ENCODE measurements at regions not wholly inside any gene's neighbourhood (a gene's known extent, or its start where the extent isn't known, plus 50 kb on each side); places are given as distances from the start of the nearest gene placed in this dataset.

GRCh38 chr1:164452549-164452948, 106.4 kb upstream of the PBX1 start:
- TF ChIP-seq FOXM1 (IDR thresholded peaks at IDR 0.05; ENCODE audit: borderline replicate concordance, low read depth) (no peak), EP300 (IDR thresholded peaks at IDR 0.05; ENCODE audit: borderline replicate concordance) (no peak), TCF12 (IDR thresholded peaks at IDR 0.05; ENCODE audit: low read depth) (no peak), NFIC (IDR thresholded peaks at IDR 0.05) (no peak), CEBPB (IDR thresholded peaks at IDR 0.05) (no peak), REST (IDR thresholded peaks at IDR 0.05; ENCODE audit: low read depth) (no peak), YY1 (IDR thresholded peaks at IDR 0.05; ENCODE audit: low read depth) (no peak), USF1 (IDR thresholded peaks at IDR 0.05) (no peak), MAX (IDR thresholded peaks at IDR 0.05) (no peak)
